Activated CD4-positive, alpha-beta memory T cell treated with anti-CD3 and anti-CD28 coated beads, Interleukin-2, amount 10 ng/mL, durations not matched to agents 7 days and 5 days (primary cell): ENCODE measurements at regions not wholly inside any gene's neighbourhood (a gene's known extent, or its start where the extent isn't known, plus 50 kb on each side); places are given as distances from the start of the nearest gene placed in this dataset.

Experiments
- CTCF ChIA-PET: fragments of 350-600 bp; sonication (Branson Sonifier 250); formaldehyde crosslinking; loops from one replicate; lab custom pipeline; 2021; ENCODE audit warnings: antibody characterized with exemption, inconsistent platforms; lab: Charles Lee
- POLR2A ChIA-PET: fragments of 350-600 bp; sonication (Branson Sonifier 250); formaldehyde crosslinking; loops from one replicate; lab custom pipeline; 2021; ENCODE audit warnings: antibody characterized with exemption; lab: Charles Lee
- DNase-seq: peaks from one replicate; pipeline ENCODE4 v3.0.0-alpha.2; 2020
- H3K27ac Mint-ChIP-seq: one replicate; pipeline ENCODE4 v1.8.0; 2021; ENCODE audit warnings: mild to moderate bottlenecking, mixed read lengths
- H3K27me3 Mint-ChIP-seq: one replicate; pipeline ENCODE4 v1.8.0; 2021; ENCODE audit warnings: mixed read lengths
- H3K36me3 Mint-ChIP-seq: one replicate; pipeline ENCODE4 v1.8.0; 2021; ENCODE audit warnings: low read depth, mixed read lengths
- H3K4me1 Mint-ChIP-seq: one replicate; pipeline ENCODE4 v1.8.0; 2021; ENCODE audit warnings: mixed read lengths
- H3K4me3 Mint-ChIP-seq: one replicate; pipeline ENCODE4 v1.8.0; 2021; ENCODE audit warnings: mild to moderate bottlenecking, mixed read lengths
- H3K9me3 Mint-ChIP-seq: one replicate; pipeline ENCODE4 v1.8.0; 2021; ENCODE audit warnings: mixed read lengths

DNA sequence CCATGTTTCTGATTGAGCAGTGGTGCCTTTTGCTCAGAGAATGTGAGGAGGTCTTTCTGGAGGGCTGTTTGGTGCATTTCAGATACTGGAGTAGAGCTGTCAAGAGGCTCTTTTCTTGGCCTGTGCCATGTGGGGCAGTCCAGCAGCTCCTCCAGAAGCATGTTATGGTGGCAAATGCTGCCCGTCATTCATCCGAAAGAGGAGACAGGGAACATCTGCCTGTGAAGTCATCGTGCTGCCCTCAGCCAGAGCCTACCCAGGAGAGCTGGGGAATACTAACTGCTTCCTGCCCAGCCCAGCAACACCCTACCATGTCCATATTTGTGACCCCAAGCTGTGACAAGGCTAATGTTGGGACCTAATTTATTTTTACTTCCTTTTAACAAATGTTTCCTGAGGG lies 82.2 kb upstream of the SLC6A6 start:
- Mint-ChIP-seq H3K4me1 (peaks cover 7% of the 10 kb centered on the region), H3K9me3 (peaks cover 4% of the 10 kb centered on the region), H3K4me3 (no peak overlapping the region), H3K36me3 (peaks cover 4% of the 10 kb centered on the region), H3K27me3 (peaks cover 5% of the 10 kb centered on the region), H3K27ac (no peak overlapping the region)
- no peak for DNase-seq
- POLR2A ChIA-PET, result no interaction called here
- CTCF ChIA-PET, result interaction anchor here (0.6 to 1.1 kb wide), 2 partner anchors 116 to 148 kb away, joined by 3 to 4 read pairs; no protein-coding TSS in a partner anchor

DNA sequence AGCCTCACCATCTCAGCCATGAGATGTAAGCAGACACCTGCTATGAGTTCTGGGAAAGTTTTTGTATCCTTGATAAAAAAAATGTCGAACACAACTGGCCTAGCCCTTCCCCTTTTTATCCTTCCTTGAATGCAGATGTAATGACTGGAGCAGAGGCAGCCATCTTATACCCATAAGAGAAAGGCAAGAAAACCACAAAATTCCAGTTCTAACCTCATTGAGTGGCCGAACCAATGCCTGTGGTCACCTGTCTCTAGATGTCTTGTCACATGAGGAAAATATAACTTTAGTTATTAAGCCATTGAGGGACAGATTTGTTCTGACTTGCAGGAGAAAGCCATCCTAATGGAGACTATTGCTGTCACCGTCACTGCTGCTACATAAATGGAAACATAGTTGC lies 80.4 kb upstream of the SLC6A6 start:
- Mint-ChIP-seq H3K4me3 (no peak overlapping the region), H3K36me3 (peaks cover 4% of the 10 kb centered on the region), H3K4me1 (peaks cover 7% of the 10 kb centered on the region), H3K9me3 (peaks cover 4% of the 10 kb centered on the region), H3K27ac (no peak overlapping the region), H3K27me3 (no peaks in the 10 kb centered on the region)
- CTCF ChIA-PET, result no interaction called here
- no peak for DNase-seq
- POLR2A ChIA-PET, result no interaction called here

- H3K27me3 Mint-ChIP-seq, result no peaks in the 10 kb centered on the region
- ChIA-PET POLR2A (no interaction called here), CTCF (interaction anchor here (1.4 kb wide), 1 partner anchor 9 kb away, joined by 3 read pairs; no protein-coding TSS in a partner anchor)
- H3K9me3 Mint-ChIP-seq, result peaks cover 4% of the 10 kb centered on the region
- DNase-seq, result no peak
- H3K27ac Mint-ChIP-seq, result no peak overlapping the region
- H3K4me3 Mint-ChIP-seq, result no peak overlapping the region
- H3K36me3 Mint-ChIP-seq, result peaks cover 4% of the 10 kb centered on the region
- H3K4me1 Mint-ChIP-seq, result peaks cover 7% of the 10 kb centered on the region
These were observed 79.6 kb upstream of the SLC6A6 start for GRCh38 chr3:14322667-14323295.

DNA sequence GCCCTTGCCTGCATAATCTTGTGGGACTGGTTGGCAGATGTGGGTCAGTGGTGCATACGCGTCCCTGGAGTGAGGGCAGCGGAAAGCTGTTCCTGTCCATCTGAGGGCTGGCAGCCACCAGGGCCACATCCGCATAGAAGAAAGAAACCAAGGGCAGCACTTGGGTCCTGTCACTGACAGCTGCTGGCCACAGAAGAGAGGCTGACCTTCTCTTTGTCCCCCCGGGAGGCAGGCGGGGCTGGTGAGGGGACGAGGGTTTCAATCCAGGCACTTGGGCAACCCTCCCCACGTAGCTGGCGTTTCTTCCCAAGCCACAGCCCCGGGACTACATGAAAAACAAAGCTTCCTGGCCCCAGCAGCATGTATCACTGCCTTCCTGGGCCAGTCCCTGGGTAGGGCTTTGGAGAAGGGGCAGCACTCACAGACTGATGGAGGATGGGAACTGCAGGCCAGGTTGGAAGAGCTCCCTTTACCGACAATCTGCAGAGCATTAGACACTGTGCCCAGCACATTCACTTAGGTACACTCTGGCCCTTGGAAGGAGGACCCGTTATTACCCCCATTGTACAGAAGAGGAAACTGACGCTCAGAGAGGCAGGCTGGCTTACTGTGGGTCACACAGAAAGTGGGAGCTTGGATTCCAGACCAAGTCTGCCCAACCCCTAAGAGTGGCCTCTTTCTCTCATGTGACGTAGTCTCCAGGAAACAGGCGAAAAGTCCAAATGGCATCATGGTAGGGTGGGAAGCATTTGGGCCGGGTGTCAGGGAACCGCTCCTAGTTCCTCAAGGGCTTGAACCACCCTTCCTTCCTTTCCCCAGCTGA lies 78.8 kb upstream of the SLC6A6 start:
- Mint-ChIP-seq H3K9me3 (peaks cover 4% of the 10 kb centered on the region), H3K4me3 (no peak overlapping the region), H3K36me3 (peaks cover 4% of the 10 kb centered on the region), H3K27ac (no peak overlapping the region), H3K4me1 (peaks cover 7% of the 10 kb centered on the region), H3K27me3 (peaks cover 4% of the 10 kb centered on the region)
- ChIA-PET POLR2A (no interaction called here), CTCF (interaction anchor here (0.6 to 1.4 kb wide), 2 partner anchors 8 to 671 kb away, joined by 3 to 4 read pairs; no protein-coding TSS in a partner anchor)
- DNase-seq, result no peak

DNA sequence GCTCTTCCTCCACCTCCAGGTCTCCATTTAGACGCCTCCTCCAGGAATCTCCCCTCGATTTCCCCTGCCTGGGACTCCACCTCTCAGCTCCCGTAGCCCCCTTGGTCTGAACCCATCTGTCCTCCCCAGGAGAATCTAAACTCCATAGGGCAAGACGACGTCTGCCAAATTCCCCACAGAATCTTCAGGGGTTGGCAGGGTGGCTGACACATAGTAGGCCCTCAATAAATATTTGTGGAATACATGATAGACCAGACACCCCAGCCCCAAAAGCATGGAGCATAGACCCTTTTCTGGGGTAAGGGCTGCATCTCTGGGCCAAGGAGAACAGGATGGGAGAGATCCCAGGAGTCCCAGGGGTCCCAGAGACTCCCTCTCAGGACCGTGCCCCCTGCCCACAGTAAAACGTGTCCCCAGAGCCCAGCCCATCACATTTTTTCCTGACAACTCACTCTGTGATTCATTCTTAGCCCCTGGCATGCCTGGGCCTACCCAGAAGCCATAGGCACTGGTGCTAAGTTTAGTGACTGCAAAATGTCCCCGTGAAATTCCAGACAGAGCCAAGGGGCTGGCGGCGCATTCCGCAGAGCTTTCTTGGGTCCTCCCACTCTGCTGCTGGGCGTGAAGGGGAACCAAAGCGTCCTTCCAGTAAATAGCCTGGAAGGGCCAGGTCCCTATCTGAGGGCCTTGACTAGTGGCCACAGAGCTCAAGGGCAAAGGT lies 78.0 kb upstream of the SLC6A6 start:
- H3K36me3 Mint-ChIP-seq, result peaks cover 4% of the 10 kb centered on the region
- POLR2A ChIA-PET, result no interaction called here
- H3K27ac Mint-ChIP-seq, result no peak overlapping the region
- no peak for DNase-seq
- CTCF ChIA-PET, result no interaction called here
- H3K4me3 Mint-ChIP-seq, result no peak overlapping the region
- H3K4me1 Mint-ChIP-seq, result peaks cover 5% of the 10 kb centered on the region
- peaks cover 6% of the 10 kb centered on the region for H3K27me3 Mint-ChIP-seq
- H3K9me3 Mint-ChIP-seq, result peaks cover 4% of the 10 kb centered on the region

DNA sequence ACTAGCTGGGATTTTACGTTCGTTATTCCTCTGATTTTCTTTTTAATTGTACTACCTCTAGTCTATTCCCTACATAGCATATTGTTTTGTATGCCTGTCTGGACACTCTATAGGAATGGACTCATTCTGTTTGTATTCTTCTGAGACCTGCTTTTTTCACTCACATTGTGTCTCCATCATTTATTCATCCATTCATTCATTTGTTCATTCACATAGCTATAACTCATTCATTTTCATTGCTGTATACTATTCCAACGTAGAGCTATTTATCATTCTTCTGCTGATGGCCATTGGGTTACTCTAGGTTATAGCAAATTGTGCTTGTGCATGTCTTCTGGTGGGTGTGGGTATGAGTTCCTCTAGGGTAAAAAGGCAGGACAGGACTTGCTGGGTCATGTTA lies 74.0 kb upstream of the SLC6A6 start:
- DNase-seq, result no peak
- CTCF ChIA-PET, result interaction anchor here (0.9 kb wide), 1 partner anchor 127 kb away, joined by 3 read pairs; no protein-coding TSS in a partner anchor
- POLR2A ChIA-PET, result no interaction called here
- Mint-ChIP-seq H3K9me3 (no peaks in the 10 kb centered on the region), H3K27ac (no peak overlapping the region), H3K27me3 (peaks cover 12% of the 10 kb centered on the region), H3K36me3 (no peaks in the 10 kb centered on the region), H3K4me3 (no peak overlapping the region), H3K4me1 (no peaks in the 10 kb centered on the region)

- Mint-ChIP-seq H3K9me3 (no peaks in the 10 kb centered on the region), H3K36me3 (no peaks in the 10 kb centered on the region), H3K4me1 (no peaks in the 10 kb centered on the region), H3K4me3 (no peak overlapping the region), H3K27me3 (peaks cover 12% of the 10 kb centered on the region), H3K27ac (no peak overlapping the region)
- DNase-seq, result no peak
- ChIA-PET CTCF (interaction anchor here (0.9 kb wide), 1 partner anchor 128 kb away, joined by 3 read pairs; no protein-coding TSS in a partner anchor), POLR2A (interaction anchor here (0.8 kb wide), 1 partner anchor 39 kb away, joined by 3 read pairs; no protein-coding TSS in a partner anchor)
These were observed 73.1 kb upstream of the SLC6A6 start for GRCh38 chr3:14329116-14329830.

GRCh38 chr3:14329842-14330241 lies 72.6 kb upstream of the SLC6A6 start:
- no peaks in the 10 kb centered on the region for H3K9me3 Mint-ChIP-seq
- no peaks in the 10 kb centered on the region for H3K36me3 Mint-ChIP-seq
- H3K4me1 Mint-ChIP-seq, result no peaks in the 10 kb centered on the region
- H3K27ac Mint-ChIP-seq, result no peak overlapping the region
- H3K27me3 Mint-ChIP-seq, result peaks cover 12% of the 10 kb centered on the region
- ChIA-PET POLR2A (interaction anchor here (0.8 kb wide), 1 partner anchor 40 kb away, joined by 3 read pairs; no protein-coding TSS in a partner anchor), CTCF (no interaction called here)
- no peak for DNase-seq
- no peak overlapping the region for H3K4me3 Mint-ChIP-seq

DNA sequence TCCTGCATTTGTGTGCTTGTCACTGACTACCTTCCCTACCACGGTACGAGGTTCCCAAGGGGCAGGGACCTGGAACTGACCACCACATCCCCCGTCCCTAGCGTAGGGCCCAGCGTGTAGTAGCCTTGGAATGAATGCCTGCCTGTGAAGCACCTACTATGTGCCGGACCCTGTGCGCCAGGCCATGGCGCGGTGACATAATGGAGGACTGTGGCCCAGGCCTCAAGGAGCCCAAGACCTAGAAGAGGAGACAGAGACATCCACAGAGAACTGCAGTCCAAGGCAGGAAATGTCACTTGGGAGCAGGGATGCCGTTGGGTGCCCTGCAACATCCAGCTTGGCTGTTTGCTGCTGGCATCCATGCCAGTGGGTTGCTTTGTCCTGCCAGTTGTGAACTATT lies 71.9 kb upstream of the SLC6A6 start:
- no peak overlapping the region for H3K4me3 Mint-ChIP-seq
- CTCF ChIA-PET, result no interaction called here
- POLR2A ChIA-PET, result no interaction called here

GRCh38 chr3:14331251-14331650 lies 71.2 kb upstream of the SLC6A6 start:
- Mint-ChIP-seq H3K27ac (no peak overlapping the region), H3K9me3 (no peaks in the 10 kb centered on the region), H3K4me1 (no peaks in the 10 kb centered on the region), H3K4me3 (no peak overlapping the region), H3K27me3 (peaks cover 12% of the 10 kb centered on the region), H3K36me3 (no peaks in the 10 kb centered on the region)
- DNase-seq, result no peak
- ChIA-PET POLR2A (no interaction called here), CTCF (interaction anchor here (0.7 kb wide), 1 partner anchor 8 kb away, joined by 3 read pairs; no protein-coding TSS in a partner anchor)

More for the DNA sequence above, 71.9 kb upstream of the SLC6A6 start:
- DNase-seq, result no peak
- Mint-ChIP-seq H3K4me1 (no peaks in the 10 kb centered on the region), H3K27ac (no peak overlapping the region), H3K36me3 (no peaks in the 10 kb centered on the region), H3K27me3 (peaks cover 12% of the 10 kb centered on the region), H3K9me3 (no peaks in the 10 kb centered on the region)

- no peak for DNase-seq
- no peak overlapping the region for H3K27ac Mint-ChIP-seq
- H3K9me3 Mint-ChIP-seq, result no peaks in the 10 kb centered on the region
- H3K4me3 Mint-ChIP-seq, result no peak overlapping the region
- peaks cover 12% of the 10 kb centered on the region for H3K27me3 Mint-ChIP-seq
- H3K4me1 Mint-ChIP-seq, result no peaks in the 10 kb centered on the region
- H3K36me3 Mint-ChIP-seq, result no peaks in the 10 kb centered on the region
- CTCF ChIA-PET, result no interaction called here
- POLR2A ChIA-PET, result no interaction called here
These were observed 70.0 kb upstream of the SLC6A6 start for GRCh38 chr3:14332392-14332791.

GRCh38 chr3:14333215-14333614 lies 69.2 kb upstream of the SLC6A6 start:
- Mint-ChIP-seq H3K27ac (no peak overlapping the region), H3K36me3 (no peaks in the 10 kb centered on the region), H3K9me3 (no peaks in the 10 kb centered on the region), H3K27me3 (peaks cover 12% of the 10 kb centered on the region), H3K4me3 (no peak overlapping the region), H3K4me1 (no peaks in the 10 kb centered on the region)
- CTCF ChIA-PET, result no interaction called here
- DNase-seq, result no peak
- POLR2A ChIA-PET, result no interaction called here
